Prostate gland (tissue), 2 donors: ENCODE measurements at regions not wholly inside any gene's neighbourhood (a gene's known extent, or its start where the extent isn't known, plus 50 kb on each side); places are given as distances from the start of the nearest gene placed in this dataset.

ENCODE experiments used
- POLR2A ChIP-seq: fragments of 450-650 bp; IDR thresholded peaks from one replicate; pipeline ENCODE4 v1.6.1; 2016; ENCODE audit warnings: antibody characterized with exemption, mild to moderate bottlenecking
- TF ChIP-seq, protein P1 (sequence below), 4 experiments: fragments of 200-600 bp in 2 of 4; fragments of 450-650 bp in 2 of 4; sonication (generic) in 2 of 4; IDR thresholded peaks; 1 replicate in 3 of 4; 2 replicates in 1 of 4; pipeline ENCODE4 v1.5.1; 2016 to 2019; ENCODE audit warnings: antibody characterized with exemption in 4 of 4, mild to moderate bottlenecking in 2 of 4, moderate library complexity in 2 of 4

DNA sequence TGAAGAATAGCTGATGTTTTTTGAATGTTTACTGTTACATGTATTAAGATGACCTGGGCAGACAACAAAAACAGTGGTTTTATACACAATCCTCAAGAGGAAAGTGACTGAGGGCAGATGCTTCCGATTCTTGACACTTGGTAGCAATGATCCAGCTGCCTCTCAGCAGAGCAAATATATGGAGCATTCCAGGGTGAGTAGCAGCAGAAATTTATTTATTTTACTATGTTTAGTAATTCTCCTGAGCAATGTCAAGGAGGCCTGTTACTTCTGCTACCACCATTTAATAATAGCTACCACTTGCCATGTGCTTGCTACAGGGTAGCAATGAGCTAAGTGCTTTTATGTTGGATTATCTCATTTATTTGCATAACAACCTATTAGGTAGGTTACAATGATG, 69.1 kb upstream of the NR3C1 start:
- TF ChIP-seq, protein P1, sequence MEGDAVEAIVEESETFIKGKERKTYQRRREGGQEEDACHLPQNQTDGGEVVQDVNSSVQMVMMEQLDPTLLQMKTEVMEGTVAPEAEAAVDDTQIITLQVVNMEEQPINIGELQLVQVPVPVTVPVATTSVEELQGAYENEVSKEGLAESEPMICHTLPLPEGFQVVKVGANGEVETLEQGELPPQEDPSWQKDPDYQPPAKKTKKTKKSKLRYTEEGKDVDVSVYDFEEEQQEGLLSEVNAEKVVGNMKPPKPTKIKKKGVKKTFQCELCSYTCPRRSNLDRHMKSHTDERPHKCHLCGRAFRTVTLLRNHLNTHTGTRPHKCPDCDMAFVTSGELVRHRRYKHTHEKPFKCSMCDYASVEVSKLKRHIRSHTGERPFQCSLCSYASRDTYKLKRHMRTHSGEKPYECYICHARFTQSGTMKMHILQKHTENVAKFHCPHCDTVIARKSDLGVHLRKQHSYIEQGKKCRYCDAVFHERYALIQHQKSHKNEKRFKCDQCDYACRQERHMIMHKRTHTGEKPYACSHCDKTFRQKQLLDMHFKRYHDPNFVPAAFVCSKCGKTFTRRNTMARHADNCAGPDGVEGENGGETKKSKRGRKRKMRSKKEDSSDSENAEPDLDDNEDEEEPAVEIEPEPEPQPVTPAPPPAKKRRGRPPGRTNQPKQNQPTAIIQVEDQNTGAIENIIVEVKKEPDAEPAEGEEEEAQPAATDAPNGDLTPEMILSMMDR (IDR thresholded peaks at IDR 0.05), result no peak
- no peak for TF ChIP-seq POLR2A
